CD14-positive monocyte (primary cell): ENCODE measurements at regions not wholly inside any gene's neighbourhood (a gene's known extent, or its start where the extent isn't known, plus 50 kb on each side); places are given as distances from the start of the nearest gene placed in this dataset.

Experiments used
- DNase-seq, 3 donors: peaks; one replicate each; pipeline ENCODE4 v3.0.0-alpha.2; 2011 to 2022
- H2AFZ ChIP-seq: 2 replicates; pipeline ENCODE4 v1.6.0; 2012; ENCODE audit warnings: mild to moderate bottlenecking, low read depth, low read length, inconsistent platforms; ENCODE audit not compliant: insufficient read depth, poor library complexity, severe bottlenecking
- H3K27ac ChIP-seq, 2 donors: 1 replicate in 1 of 2; 2 replicates in 1 of 2; pipeline ENCODE4 v1.5.1; 2012 to 2013; ENCODE audit warnings: low read length in 2 of 2, control low read depth in 1 of 2, inconsistent platforms in 1 of 2, low read depth in 1 of 2, mild to moderate bottlenecking in 1 of 2
- H3K27me3 ChIP-seq, 2 donors: one replicate each; pipeline versions ENCODE4 v1.6.0 to v1.6.1; 2011 to 2013; ENCODE audit warnings: low read length in 2 of 2; ENCODE audit not compliant: control insufficient read depth in 2 of 2, insufficient read depth in 2 of 2
- H3K36me3 ChIP-seq, 2 donors: replicated peaks in 1 of 2; 1 replicate in 1 of 2; 2 replicates in 1 of 2; pipeline versions ENCODE4 v1.5.1 to v1.6.1; 2012 to 2013; ENCODE audit warnings: low read length in 2 of 2, control low read depth in 1 of 2, inconsistent platforms in 1 of 2, mild to moderate bottlenecking in 1 of 2; ENCODE audit not compliant: insufficient read depth in 2 of 2, control insufficient read depth in 1 of 2
- H3K4me1 ChIP-seq, 2 donors: 1 replicate in 1 of 2; 2 replicates in 1 of 2; pipeline versions ENCODE4 v1.5.1 to v1.6.1; 2012 to 2013; ENCODE audit warnings: low read length in 2 of 2, control low read depth in 1 of 2, inconsistent platforms in 1 of 2, mild to moderate bottlenecking in 1 of 2, moderate library complexity in 1 of 2; ENCODE audit not compliant: insufficient read depth in 2 of 2, control insufficient read depth in 1 of 2
- H3K4me2 ChIP-seq: replicated peaks from 2 replicates; pipeline ENCODE3; 2012; ENCODE audit warnings: low read length, moderate library complexity, mild to moderate bottlenecking; ENCODE audit not compliant: poor library complexity, severe bottlenecking; ENCODE audit errors: extremely low read depth
- H3K4me3 ChIP-seq, 3 experiments: fragments of 200-600 bp in 1 of 3; sonication (generic) in 1 of 3; replicated peaks in 1 of 3; 1 replicate in 2 of 3; 2 replicates in 1 of 3; pipeline ENCODE4 v1.5.1; 2011 to 2013; ENCODE audit warnings: low read length in 3 of 3, mild to moderate bottlenecking in 3 of 3, control low read depth in 2 of 3, low read depth in 2 of 3, inconsistent platforms in 1 of 3, moderate library complexity in 1 of 3
- H3K79me2 ChIP-seq: 2 replicates; pipeline ENCODE4 v1.6.0; 2012; ENCODE audit warnings: mild to moderate bottlenecking, control low read depth, inconsistent platforms, low read length, moderate library complexity; ENCODE audit not compliant: insufficient read depth
- H3K9ac ChIP-seq: 2 replicates; pipeline ENCODE4 v1.6.0; 2017; ENCODE audit warnings: low read length, mild to moderate bottlenecking; ENCODE audit not compliant: insufficient read depth, poor library complexity, severe bottlenecking
- H3K9me3 ChIP-seq, 2 donors: replicated peaks in 1 of 2; 1 replicate in 1 of 2; 2 replicates in 1 of 2; pipeline versions ENCODE4 v1.5.1 to v1.6.1; 2012 to 2013; ENCODE audit warnings: low read length in 2 of 2, control low read depth in 1 of 2; ENCODE audit not compliant: control insufficient read depth in 1 of 2, insufficient read depth in 1 of 2
- H4K20me1 ChIP-seq: 2 replicates; pipeline ENCODE4 v1.6.0; 2012; ENCODE audit warnings: mild to moderate bottlenecking, low read length, control low read depth, moderate library complexity; ENCODE audit not compliant: insufficient read depth
- H3K27ac Mint-ChIP-seq, 7 donors: one replicate each; pipeline ENCODE4 v1.8.0; 2020; ENCODE audit warnings: mild to moderate bottlenecking in 7 of 7, mixed read lengths in 7 of 7, moderate library complexity in 6 of 7, inconsistent platforms in 2 of 7
- H3K27me3 Mint-ChIP-seq, 3 donors: one replicate each; pipeline ENCODE4 v1.8.0; 2021 to 2022; ENCODE audit warnings: low read depth in 3 of 3, mild to moderate bottlenecking in 3 of 3, mixed read lengths in 3 of 3, moderate library complexity in 3 of 3, inconsistent platforms in 1 of 3
- H3K36me3 Mint-ChIP-seq, 2 donors: one replicate each; pipeline ENCODE4 v1.8.0; 2020; ENCODE audit warnings: mixed read lengths in 2 of 2, inconsistent platforms in 1 of 2, mild to moderate bottlenecking in 1 of 2
- H3K4me1 Mint-ChIP-seq: one replicate; pipeline ENCODE4 v1.8.0; 2020; ENCODE audit warnings: mild to moderate bottlenecking, mixed read lengths
- H3K4me3 Mint-ChIP-seq, 2 donors: one replicate each; pipeline ENCODE4 v1.8.0; 2020; ENCODE audit warnings: mild to moderate bottlenecking in 2 of 2, mixed read lengths in 2 of 2, moderate library complexity in 1 of 2
- H3K9me3 Mint-ChIP-seq, 7 donors: one replicate each; pipeline ENCODE4 v1.8.0; 2020 to 2022; ENCODE audit warnings: mixed read lengths in 7 of 7, mild to moderate bottlenecking in 6 of 7, moderate library complexity in 6 of 7, inconsistent platforms in 2 of 7
- CTCF ChIP-seq: fragments of 200-600 bp; IDR thresholded peaks from one replicate; pipeline ENCODE4 v1.8.0; 2022; ENCODE audit warnings: antibody characterized with exemption, mild to moderate bottlenecking
- WGBS: methylation state at CpG from one replicate; pipeline ENCODE4 v1.1.5; 2013; ENCODE audit warnings: missing lambda C conversion rate; ENCODE audit not compliant: insufficient coverage; 5-methylcytosine and 5-hydroxymethylcytosine counted together
- intact Hi-C, 2 donors: fragments of 100-400 bp; cut with micrococcal nuclease; formaldehyde crosslinking; loops; one replicate each; pipeline versions ENCODE4 v1.15.0 to v1.15.1; 2023

DNA sequence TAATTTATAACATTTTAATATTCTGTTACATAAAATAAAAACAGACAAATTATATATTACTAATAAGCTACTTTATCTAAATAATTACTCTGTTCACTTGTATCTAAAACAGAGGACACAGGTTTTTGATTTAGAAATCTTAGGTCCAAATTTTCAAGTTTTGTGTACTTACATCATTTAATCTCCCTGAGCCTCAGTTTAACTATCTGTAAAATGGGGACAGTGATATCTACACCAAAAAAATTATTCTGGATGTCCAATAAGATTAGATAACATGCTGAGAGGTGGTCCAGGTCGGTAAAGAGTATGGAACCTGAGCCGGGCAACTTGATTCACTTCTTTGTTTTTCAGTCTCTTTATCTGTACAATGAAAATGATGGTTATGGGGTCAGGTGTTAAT lies 263.8 kb upstream of the CDIN1 start:
- no CpG with 5 or more reads among the region's 2 CpGs for WGBS
- no peak for DNase-seq
- Mint-ChIP-seq H3K27ac (no peak overlapping the region), H3K27me3 (no peaks in the 10 kb centered on the region), H3K4me3 (no peak overlapping the region), H3K4me1 (no peaks in the 10 kb centered on the region), H3K9me3 (peaks cover 0 to 5% (median 2%) of the 10 kb centered on the region in 7 donors), H3K36me3 (no peaks in the 10 kb centered on the region)
- Histone ChIP-seq H4K20me1 (no peaks in the 10 kb centered on the region), H3K4me3 (no peak overlapping the region), H3K4me2 (no peak overlapping the region), H2AFZ (no peak overlapping the region), H3K79me2 (no peaks in the 10 kb centered on the region), H3K4me1 (no peaks in the 10 kb centered on the region), H3K9ac (no peak overlapping the region), H3K27ac (no peak overlapping the region), H3K9me3 (no peaks in the 10 kb centered on the region), H3K27me3 (no peaks in the 10 kb centered on the region), H3K36me3 (no peaks in the 10 kb centered on the region)
- intact Hi-C loops: no loop called here
- TF ChIP-seq CTCF: no peak

DNA sequence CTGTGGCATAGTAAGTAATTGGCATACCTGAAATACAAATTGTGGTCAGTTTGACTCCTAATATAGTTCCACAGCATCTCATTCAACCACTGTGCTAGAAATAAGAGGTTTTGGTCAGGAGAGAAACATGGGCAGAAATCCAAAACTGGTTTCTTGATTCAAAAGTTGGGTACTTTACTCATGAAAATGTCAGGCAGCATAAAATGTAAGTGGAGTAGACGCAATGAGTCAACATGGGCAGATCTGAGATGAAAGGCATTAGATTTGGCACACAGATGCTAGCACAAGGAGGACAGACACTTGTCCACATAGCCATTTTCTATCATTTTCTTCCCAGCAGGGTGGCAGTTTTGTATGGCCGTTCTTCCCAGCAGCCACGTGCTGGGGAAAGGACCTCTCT lies 255.8 kb upstream of the CDIN1 start:
- Mint-ChIP-seq H3K4me3 (no peak overlapping the region), H3K36me3 (no peaks in the 10 kb centered on the region), H3K27me3 (no peaks in the 10 kb centered on the region), H3K27ac (no peak overlapping the region), H3K4me1 (no peaks in the 10 kb centered on the region), H3K9me3 (peaks cover 4 to 17% (median 7%) of the 10 kb centered on the region in 7 donors)
- Histone ChIP-seq H3K9ac (no peak overlapping the region), H3K27ac (no peak overlapping the region), H3K79me2 (no peaks in the 10 kb centered on the region), H2AFZ (no peak overlapping the region), H4K20me1 (no peaks in the 10 kb centered on the region), H3K36me3 (no peaks in the 10 kb centered on the region), H3K4me1 (no peaks in the 10 kb centered on the region), H3K4me3 (no peak overlapping the region), H3K27me3 (no peaks in the 10 kb centered on the region), H3K4me2 (no peak overlapping the region), H3K9me3 (peaks cover 13 to 22% of the 10 kb centered on the region in 2 donors)
- intact Hi-C loops: no loop called here
- no peak for DNase-seq
- no peak for TF ChIP-seq CTCF
- WGBS: no CpG with 5 or more reads among the region's 3 CpGs
